HG03045 (cell line): ENCODE measurements at regions not wholly inside any gene's neighbourhood (a gene's known extent, or its start where the extent isn't known, plus 50 kb on each side); places are given as distances from the start of the nearest gene placed in this dataset.
"Not testable (repeated sequence)": the region's sequence is repeated elsewhere in the genome, so short reads cannot be mapped to it uniquely, and the experiment has no call there.

Source experiments
- ATAC-seq: cut with Tn5 transposase; IDR thresholded peaks from one replicate; pipeline ENCODE4 v1.9.1; 2021; ENCODE audit warnings: mild to moderate bottlenecking, moderate library complexity; ENCODE audit not compliant: unreplicated experiment

- no peak for ATAC-seq
Observed at GRCh38 chr4:116561768-116562167, 523.6 kb downstream of the TRAM1L1 start.

- ATAC-seq, result no peak
Observed at GRCh38 chr4:116551806-116552205, 533.6 kb downstream of the TRAM1L1 start.

GRCh38 chr4:116547632-116548031 lies 537.7 kb downstream of the TRAM1L1 start:
- no peak for ATAC-seq

GRCh38 chr4:116546759-116547158 lies 538.6 kb downstream of the TRAM1L1 start:
- ATAC-seq, result no peak

- ATAC-seq, result no peak
Observed at GRCh38 chr4:116544946-116545345, 540.4 kb downstream of the TRAM1L1 start.

GRCh38 chr4:116539744-116540143 lies 545.6 kb downstream of the TRAM1L1 start:
- ATAC-seq, result no peak

GRCh38 chr4:116537828-116538227 lies 547.5 kb downstream of the TRAM1L1 start:
- no peak for ATAC-seq

- ATAC-seq, result not testable (repeated sequence)
Observed at GRCh38 chr4:116536024-116536423, 549.4 kb downstream of the TRAM1L1 start.

GRCh38 chr4:116531870-116532269 lies 553.5 kb downstream of the TRAM1L1 start:
- ATAC-seq, result no peak

- ATAC-seq, result no peak
Observed at GRCh38 chr4:116531026-116531425, 554.4 kb downstream of the TRAM1L1 start.

- ATAC-seq, result no peak
Observed at GRCh38 chr4:116530048-116530447, 555.3 kb downstream of the TRAM1L1 start.

- ATAC-seq, result no peak
Observed at GRCh38 chr4:116529129-116529528, 556.2 kb downstream of the TRAM1L1 start.

GRCh38 chr4:116522922-116523321 lies 562.5 kb downstream of the TRAM1L1 start:
- no peak for ATAC-seq

GRCh38 chr4:116520886-116521285 lies 564.5 kb downstream of the TRAM1L1 start:
- ATAC-seq, result no peak

- no peak for ATAC-seq
Observed at GRCh38 chr4:116516711-116517110, 568.7 kb downstream of the TRAM1L1 start.

- no peak for ATAC-seq
Observed at GRCh38 chr4:116515959-116516358, 569.4 kb downstream of the TRAM1L1 start.

GRCh38 chr4:116512552-116512951 lies 572.8 kb downstream of the TRAM1L1 start:
- no peak for ATAC-seq

GRCh38 chr4:116501954-116502353 lies 583.4 kb downstream of the TRAM1L1 start:
- no peak for ATAC-seq

GRCh38 chr4:116500225-116500624 lies 585.2 kb downstream of the TRAM1L1 start:
- no peak for ATAC-seq

GRCh38 chr4:116489739-116490138 lies 595.6 kb downstream of the TRAM1L1 start:
- ATAC-seq, result no peak

GRCh38 chr4:116486401-116486800 lies 599.0 kb downstream of the TRAM1L1 start:
- ATAC-seq, result no peak

- ATAC-seq, result no peak
Observed at GRCh38 chr4:116480546-116480945, 604.8 kb downstream of the TRAM1L1 start.

- no peak for ATAC-seq
Observed at GRCh38 chr4:116478343-116478742, 607.0 kb downstream of the TRAM1L1 start.

GRCh38 chr4:116469582-116469981 lies 615.8 kb downstream of the TRAM1L1 start:
- no peak for ATAC-seq
